ENCODE measurements at regions not wholly inside any gene's neighbourhood (a gene's known extent, or its start where the extent isn't known, plus 50 kb on each side); places are given as distances from the start of the nearest gene placed in this dataset.

- DNase-seq: no peak
Observed at GRCh38 chr1:48164571-48164970, 57.9 kb upstream of the SLC5A9 start.

- no peak for DNase-seq
Observed at GRCh38 chr1:48160486-48161132, 61.9 kb upstream of the SLC5A9 start.

- no peak for DNase-seq
Observed at GRCh38 chr1:48139275-48139674, 83.2 kb upstream of the SLC5A9 start.

- DNase-seq: no peak
Observed at GRCh38 chr1:48127735-48128685, 94.5 kb upstream of the SLC5A9 start.

DNA sequence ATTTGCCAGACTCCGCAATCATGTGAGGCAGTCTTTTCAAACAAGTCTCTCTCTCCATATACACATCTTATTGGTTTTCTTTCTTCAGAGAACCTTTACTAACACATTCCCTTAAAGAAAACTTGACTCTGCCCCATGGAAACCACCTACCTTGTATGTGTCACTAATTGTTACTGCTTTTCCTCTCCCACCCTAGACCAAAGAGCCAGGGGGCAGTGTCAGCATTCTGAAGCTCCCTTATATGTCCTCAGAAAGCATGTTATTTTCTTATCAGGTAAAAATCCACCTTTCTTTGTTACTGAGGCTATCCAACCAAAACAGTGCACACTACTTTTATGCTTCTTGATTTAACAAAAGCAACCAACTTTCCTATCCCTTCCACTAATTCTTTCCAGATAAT, 98.9 kb upstream of the SLC5A9 start:
- no peak for DNase-seq

DNA sequence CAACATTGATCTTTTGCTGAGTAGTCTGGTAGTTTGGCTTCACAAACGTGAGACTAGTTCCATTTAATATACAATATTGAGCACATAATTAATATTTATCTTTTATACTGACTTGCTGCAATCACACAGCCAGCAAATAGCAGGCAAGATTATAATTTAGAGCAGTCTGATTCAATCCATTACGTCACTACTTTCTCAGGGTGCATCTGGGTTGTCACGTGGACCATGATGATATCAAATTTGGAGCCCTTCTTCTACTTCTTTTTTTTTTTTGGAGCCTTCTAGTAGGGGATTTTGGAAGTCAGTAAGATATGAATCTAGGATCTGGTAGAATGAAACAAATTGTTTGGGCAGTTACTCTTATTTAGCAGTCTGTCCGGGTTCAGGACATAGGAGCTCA, 100.6 kb upstream of the SLC5A9 start:
- no peak for DNase-seq

GRCh38 chr1:48120621-48121020, 101.9 kb upstream of the SLC5A9 start:
- DNase-seq: no peak

DNA sequence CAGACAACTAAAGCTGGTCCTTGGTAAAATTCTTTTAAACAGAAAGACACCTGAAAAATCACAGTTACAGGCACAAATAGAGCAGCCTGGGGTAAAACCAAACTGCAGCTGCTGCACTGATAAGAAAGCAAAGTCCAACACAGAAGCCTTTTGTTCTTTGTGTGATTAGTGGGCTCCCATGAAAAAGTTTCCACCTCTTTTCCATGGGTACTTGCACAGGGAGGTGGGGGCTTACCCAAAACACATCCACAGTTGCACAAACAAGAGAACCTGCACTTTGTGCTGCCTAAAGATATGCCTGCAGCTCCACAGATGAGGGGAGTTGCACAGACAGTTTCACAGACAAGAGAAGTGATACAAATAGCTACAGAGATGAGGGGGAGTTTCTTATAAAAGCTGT, 106.7 kb upstream of the SLC5A9 start:
- no peak for DNase-seq

- DNase-seq: no peak
Observed at GRCh38 chr1:48114596-48115382, 107.7 kb upstream of the SLC5A9 start.

GRCh38 chr1:48109390-48110013, 112.3 kb upstream of the TRABD2B start:
- DNase-seq: peak; percentile 64

- no peak for DNase-seq
Observed at GRCh38 chr1:48107516-48107915, 110.3 kb upstream of the TRABD2B start.

GRCh38 chr1:48106049-48106448, 108.9 kb upstream of the TRABD2B start:
- DNase-seq: no peak

DNA sequence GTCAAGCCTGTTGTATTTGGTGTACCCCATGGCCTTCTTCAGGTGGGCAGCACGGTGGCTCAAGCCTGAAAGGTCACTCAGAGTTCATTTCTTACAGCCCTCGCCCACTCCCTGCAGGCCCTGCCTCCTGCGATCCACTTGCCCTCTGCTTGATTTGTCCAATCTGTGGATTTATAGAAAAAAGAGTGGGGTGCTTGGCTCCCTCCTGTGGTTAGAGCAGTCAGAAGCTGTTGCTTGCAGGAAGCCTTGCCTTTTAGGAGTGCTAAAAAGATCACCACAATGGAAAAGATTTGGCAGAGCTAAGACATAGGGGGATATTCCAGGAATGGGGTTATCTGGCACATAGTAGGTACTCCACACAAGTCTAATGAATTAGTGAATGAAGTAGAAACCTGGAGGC, 108.0 kb upstream of the TRABD2B start:
- no peak for DNase-seq

- DNase-seq: no peak
Observed at GRCh38 chr1:48103495-48103894, 106.3 kb upstream of the TRABD2B start.

DNA sequence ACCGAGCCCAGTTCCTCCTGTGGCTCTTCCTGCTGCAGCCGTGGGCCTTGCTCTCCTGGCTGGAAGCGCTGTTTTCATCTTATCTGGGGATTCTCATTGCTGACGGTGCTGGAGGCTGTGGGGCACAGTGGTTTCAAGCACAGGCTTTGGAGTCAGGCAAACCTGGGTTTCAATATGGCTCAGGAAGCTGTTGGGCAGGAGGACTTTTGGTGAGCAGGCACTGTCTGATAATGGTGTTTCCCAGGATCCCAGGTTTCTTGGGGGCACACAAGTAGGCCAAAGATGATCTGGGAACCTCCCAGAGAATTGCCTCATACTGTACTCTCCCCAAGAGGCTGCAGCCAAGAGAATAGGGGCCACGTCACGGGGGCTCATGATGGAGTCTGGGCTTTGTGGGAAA, 105.6 kb upstream of the TRABD2B start:
- DNase-seq: no peak

- DNase-seq: no peak
Observed at GRCh38 chr1:48099072-48099773, 102.0 kb upstream of the TRABD2B start.

- DNase-seq: peak; percentile 95
Observed at GRCh38 chr1:48093696-48094528, 96.7 kb upstream of the TRABD2B start.

DNA sequence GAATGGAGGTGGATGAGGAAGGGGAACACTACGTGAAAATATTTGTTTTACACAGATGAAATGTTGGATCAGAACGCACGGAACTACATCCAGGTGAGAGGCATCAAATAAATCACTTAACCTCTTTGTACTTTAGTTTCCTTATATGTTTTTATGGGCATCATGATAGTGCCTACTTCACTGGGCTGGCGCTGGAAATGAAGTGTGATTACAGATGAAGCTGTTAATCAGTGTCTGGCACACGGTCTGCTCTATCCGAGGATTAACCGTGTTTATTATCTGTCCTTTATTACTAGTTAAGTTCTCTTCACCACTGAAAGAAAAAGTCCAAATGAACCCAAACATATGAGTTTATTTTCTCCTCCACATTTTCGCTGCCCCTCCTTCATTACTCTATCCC, 96.0 kb upstream of the TRABD2B start:
- peak; percentile 67 for DNase-seq

DNA sequence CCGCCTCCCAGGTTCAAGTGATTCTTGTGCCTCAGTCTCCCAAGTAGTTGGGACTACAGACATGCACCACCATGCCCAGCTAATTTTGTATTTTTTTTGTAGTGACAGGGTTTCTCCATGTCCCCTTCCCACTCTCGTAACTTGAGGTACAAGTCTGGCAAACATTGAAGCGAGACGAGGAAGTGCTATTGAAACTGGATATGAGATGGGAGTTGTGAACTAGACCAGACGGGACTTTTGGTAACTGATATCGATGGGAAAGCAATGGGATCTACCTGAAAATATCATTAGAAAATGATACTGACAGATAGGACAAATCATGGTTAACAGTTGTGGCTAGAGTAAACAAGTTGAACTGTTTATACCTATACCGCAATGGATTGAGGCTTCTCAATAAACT, 95.2 kb upstream of the TRABD2B start:
- DNase-seq: peak; percentile 9

DNA sequence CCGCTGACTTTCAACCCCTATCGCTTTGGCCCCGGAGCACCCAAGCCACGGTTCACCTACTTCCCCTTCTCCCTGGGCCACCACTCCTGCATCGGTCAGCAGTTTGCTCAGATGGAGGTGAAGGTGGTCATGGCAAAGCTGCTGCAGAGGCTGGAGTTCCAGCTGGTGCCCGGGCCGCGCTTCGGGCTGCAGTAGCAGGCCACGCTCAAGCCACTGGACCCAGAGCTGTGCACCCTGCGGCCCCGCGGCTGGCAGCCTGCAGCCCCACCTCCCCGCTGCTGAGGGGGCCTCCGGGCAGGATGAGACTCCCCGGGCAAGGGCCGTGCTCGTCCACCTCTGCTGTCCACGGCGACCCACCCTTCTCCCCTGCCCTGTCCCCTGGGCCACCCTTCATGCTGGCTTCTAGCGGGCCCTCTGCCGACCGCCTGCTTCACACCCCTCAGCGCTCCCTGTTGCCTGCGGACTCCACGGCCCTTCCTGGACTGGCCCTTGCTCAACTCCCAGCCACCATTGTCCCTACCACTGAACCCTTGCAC, 92.2 kb upstream of the TRABD2B start:
- no peak for DNase-seq

- no peak for DNase-seq
Observed at GRCh38 chr1:48084826-48085225, 87.6 kb upstream of the TRABD2B start.
